ENCODE measurements at regions not wholly inside any gene's neighbourhood (a gene's known extent, or its start where the extent isn't known, plus 50 kb on each side); places are given as distances from the start of the nearest gene placed in this dataset.

- DNase-seq (ENCODE audit: low read depth in 2 of 2): no peak
Observed at GRCh38 chr3:187929112-187929816, 184.0 kb upstream of the BCL6 start.

DNA sequence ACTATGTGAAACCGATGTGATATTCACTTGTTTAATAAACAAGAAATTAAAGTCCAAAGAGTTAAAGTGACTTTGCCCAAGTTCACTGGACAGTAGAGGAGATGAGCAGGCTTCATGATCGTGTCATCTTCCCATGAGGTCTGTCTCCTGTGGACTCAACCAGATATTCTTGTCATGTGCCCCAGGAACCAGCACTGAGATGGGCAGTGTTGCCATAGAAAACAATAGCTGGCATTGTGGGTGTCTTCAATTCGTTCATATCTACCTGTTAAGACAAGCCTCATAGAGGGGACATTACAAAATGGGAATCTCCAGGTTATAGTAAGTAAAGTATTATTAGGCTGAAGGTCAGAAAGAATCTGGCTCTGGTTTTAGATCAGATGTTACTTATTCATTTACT is 184.8 kb upstream of the BCL6 start:
- no peak for DNase-seq (ENCODE audit: low read depth in 2 of 2)

DNA sequence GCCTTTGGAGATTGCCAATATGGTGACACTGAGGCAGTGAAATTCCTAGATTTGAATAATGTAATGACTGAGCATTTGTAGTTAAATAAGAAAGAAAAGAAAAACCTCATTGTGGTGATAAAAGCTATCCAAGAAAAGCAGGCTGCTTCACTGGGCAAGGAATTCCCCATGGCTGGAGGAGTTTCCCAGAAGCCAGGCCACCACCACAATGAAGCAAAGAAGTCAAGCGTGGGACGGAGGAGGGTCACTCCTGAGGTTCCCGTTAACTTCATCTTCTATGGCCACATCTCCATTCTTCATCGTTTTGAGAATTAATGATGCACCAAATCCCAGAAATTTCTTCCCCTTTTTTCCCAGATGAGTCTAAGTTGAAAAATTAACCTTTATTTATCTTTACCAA is 185.8 kb upstream of the BCL6 start:
- no peak for DNase-seq (ENCODE audit: low read depth in 2 of 2)

GRCh38 chr3:187931770-187932278 is 186.6 kb upstream of the BCL6 start:
- DNase-seq (ENCODE audit: low read depth in 2 of 2): no peak

- no peak for DNase-seq (ENCODE audit: low read depth in 2 of 2)
Observed at GRCh38 chr3:187932530-187932929, 187.3 kb upstream of the BCL6 start.

GRCh38 chr3:187935623-187936156 is 190.4 kb upstream of the BCL6 start:
- DNase-seq (ENCODE audit: low read depth in 2 of 2): no peak

DNA sequence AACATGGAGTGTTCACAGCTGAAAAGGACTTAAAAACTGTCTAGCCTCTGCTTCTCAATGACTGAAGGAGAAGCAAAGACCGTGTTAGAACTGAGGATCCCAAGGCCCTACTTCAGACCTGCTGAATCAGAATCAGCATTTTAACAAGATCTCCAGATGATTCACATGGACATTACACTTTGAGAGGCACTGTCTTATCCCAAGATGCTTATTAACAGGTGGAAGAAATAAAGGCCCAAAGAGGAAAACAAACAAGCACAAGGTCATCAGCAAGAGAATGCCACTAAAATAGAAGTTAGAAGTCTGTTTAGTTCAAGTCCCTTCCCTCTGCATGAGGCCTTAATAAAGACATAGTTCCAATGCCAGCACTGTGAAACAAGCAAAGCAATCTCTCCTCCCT is 191.4 kb upstream of the BCL6 start:
- DNase-seq (ENCODE audit: low read depth in 2 of 2): no peak

DNA sequence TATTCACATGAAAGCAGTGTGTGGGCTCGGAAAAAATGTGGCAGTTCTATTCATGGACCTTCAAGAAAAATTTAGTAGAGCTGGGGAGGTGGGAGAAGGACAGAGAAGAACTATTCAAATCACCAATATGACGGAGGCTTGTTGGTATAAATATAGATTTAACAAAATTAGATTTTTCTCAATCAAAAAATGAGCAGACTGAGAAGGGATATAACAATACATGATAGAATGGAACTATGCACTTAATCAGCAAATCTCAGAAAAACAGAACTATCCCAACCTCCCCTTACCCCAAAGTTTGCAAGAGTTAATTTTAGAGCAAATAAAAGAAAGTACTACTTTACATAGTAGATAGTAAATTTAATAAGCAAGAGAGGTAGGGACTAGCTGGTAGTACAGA is 194.6 kb upstream of the BCL6 start:
- DNase-seq (ENCODE audit: low read depth in 2 of 2): no peak

DNA sequence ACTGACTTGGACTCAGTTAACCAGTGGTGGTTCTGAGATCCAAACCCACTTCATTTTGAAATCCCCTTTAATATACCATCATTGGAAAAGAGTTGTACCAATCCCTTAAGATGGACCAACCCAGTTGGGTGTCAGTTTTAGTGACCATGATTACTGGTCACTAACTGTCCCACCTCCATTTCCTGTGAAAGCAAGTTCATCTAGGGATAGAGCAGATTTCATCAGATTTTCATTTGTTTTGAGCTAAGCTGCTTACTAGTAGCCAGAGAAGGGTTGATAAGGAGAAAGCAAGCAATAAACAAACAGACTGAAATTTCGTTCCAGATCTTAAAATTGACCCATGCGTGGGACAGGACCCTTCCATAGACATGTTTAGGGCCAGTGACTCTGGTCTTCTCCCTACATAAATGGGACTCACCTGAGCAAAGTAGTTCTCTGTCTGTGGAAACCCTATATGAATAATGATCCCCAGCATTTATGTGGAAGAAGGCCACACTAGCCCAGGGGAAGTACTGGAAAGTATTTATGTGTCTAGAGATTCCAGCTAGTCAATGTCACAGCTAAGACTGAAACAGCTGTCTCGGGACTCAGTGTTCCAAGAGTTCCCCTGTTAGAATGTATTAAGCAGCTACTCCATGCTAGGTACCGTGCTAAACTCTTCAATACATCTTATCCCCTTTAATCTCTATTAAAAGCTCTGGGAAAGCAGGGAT is 196.0 kb upstream of the BCL6 start:
- DNase-seq (ENCODE audit: low read depth in 2 of 2): no peak

DNA sequence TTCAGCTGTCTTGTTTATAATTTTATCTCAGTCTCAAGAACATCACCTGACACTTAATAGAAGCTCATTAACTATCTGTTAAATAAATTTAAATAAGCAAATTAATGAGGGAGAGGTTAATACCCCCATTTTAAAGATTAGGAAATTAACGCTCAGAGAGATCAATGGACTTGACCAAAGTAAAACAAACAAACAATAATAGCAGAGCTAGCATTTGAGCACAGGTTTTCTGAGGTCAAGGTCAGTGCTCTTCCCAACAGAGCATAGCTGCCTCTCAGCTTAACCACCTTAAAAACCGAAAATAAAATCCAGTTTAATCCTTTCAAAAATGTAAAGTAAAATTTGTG is 196.6 kb upstream of the BCL6 start:
- no peak for DNase-seq (ENCODE audit: low read depth in 2 of 2)

GRCh38 chr3:187942658-187943241 is 197.5 kb upstream of the BCL6 start:
- DNase-seq (ENCODE audit: low read depth in 2 of 2): no peak

DNA sequence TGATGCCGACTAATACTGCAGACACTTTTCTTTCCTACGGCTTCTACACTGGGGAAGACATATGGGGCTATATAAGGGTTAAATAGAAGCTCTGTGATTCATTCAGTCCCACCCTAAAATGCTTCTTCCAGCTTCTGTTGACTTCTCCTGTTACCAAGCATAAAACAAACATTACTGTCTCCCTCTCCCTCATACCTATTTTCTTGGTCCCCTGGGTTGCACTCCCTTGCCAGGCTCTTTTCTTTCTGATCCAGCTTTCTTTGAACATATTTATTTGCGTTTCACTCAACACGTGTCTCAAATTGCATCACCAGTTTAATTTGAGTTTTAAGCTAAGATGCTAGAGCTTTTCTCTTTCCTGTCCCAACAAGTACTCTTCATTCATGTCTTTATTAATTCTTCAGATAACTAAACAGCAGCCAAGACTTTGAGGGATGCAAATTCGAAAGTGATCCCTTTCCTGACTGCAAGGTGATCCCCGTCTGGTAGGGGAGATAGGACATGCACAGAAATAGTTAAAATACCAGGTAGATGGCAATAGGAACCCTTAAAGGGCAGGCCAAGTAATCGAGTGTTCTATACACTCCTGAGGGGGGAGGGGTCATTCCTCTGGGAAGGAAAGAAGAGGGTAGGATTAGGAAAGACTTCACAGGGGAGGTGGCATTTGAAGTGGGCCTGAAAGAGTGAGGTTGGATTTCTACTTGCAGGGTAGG is 198.6 kb upstream of the BCL6 start:
- DNase-seq (ENCODE audit: low read depth in 2 of 2): no peak

DNA sequence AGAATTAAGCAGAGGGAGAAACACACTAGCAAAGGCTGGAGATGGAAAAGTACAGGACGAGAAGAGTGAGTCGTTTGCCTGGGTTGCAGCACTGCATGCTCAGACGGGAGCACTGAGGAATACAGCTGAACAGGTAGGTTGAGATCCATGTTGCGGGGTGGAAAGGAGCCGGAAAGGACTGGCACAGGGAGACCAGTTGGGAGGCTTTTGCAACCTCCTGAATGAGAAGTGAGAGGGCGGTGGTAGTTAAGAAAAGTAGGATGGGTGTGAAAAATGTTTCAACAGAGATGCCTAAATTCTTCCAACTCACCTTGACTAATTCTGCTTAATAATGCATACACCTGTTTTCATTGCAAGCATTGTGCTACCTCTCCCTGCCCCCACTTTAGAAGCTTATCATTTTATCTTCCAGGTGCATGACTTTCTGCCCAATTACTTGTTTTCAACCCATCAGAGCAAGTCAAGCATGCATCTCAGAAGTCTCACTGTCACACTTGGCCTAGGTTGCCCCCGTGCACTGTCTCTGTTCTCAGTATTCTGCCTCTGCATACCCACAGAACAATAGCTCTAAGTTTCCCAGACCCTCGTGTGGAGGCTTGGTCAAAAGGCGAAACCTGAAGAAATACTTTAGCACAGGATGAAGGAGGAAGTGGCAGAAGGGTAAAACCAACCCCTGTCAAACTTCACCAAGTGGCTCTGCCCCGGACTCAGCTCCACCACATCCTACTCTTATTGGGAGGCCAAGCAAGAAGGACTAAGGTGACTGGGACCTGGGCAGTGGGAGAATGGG is 199.3 kb upstream of the BCL6 start:
- DNase-seq (ENCODE audit: low read depth in 2 of 2): no peak

- no peak for DNase-seq (ENCODE audit: low read depth in 2 of 2)
Observed at GRCh38 chr3:187945374-187945773, 200.1 kb upstream of the BCL6 start.

GRCh38 chr3:187946163-187946691 is 201.0 kb upstream of the BCL6 start:
- no peak for DNase-seq (ENCODE audit: low read depth in 2 of 2)

DNA sequence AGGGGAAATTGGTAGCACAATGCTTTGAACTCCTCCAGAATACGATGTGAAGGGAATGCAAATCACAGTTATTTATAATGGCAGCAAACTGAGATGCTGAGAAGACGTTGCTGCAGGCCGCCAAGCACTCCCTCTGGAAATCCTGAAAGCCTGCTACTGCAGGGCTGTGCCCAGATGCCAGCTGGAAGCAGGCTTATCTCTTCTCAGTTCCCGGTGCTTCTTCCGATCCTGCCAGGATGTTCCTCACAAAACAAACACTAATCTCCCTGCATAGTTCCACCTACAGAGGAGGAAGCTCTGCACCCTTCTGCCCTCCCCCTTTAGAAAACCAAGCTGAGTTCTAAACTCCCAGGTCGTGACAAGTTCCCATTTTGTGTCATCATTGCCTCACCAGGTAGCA is 201.7 kb upstream of the BCL6 start:
- no peak for DNase-seq (ENCODE audit: low read depth in 2 of 2)

DNA sequence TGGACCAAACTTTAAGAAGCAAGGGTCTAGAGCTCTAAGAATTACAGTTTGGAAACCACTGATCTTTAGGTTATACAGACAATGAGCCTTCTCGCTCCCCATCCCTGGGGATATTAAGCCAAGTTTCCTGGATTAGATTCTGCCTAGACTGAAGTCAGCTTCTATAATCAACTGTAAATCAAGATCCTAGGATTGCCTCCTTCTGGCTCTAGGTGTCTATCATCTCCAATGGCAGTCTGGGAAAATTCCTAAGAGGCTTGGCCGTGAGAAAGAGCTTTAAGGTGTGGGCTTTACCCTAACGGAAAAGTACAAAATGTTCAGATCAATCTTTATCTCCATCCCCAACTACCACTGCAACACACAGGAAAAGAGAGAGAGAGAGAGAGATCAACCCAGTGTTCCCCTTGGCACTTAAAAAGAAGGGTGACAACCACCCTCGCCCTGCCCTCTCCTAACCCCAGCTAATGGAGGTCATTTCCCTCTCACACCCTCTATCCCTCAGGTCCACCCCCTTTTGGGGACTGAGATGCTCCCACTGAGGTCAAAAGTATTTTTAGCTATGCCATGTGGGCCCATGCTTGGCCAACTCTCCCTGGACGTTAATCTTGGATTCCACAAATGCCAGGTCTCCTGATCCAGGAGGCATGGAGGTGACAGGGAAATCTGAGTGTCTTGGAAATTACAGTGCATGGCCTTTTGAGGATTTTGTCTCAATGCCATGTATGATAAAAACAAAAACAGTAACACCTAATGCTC is 202.8 kb upstream of the BCL6 start:
- DNase-seq (ENCODE audit: low read depth in 2 of 2): no peak

- no peak for DNase-seq (ENCODE audit: low read depth in 2 of 2)
Observed at GRCh38 chr3:187949093-187949820, 204.0 kb upstream of the BCL6 start.

GRCh38 chr3:187950671-187951070 is 203.3 kb upstream of the LPP start:
- DNase-seq (ENCODE audit: low read depth in 2 of 2): no peak
